Omental fat pad (tissue), 3 donors: ENCODE measurements at regions not wholly inside any gene's neighbourhood (a gene's known extent, or its start where the extent isn't known, plus 50 kb on each side); places are given as distances from the start of the nearest gene placed in this dataset.

Experiments used
- ATAC-seq: fragments of 150-250 bp; one replicate; pipeline ENCODE4 v1.9.1; 2016; ENCODE audit warnings: mild to moderate bottlenecking, moderate library complexity; ENCODE audit not compliant: low FRiP score
- DNase-seq: peaks from one replicate; pipeline ENCODE4 v3.0.0-alpha.2; 2019; ENCODE audit warnings: low spot score
- TF ChIP-seq, protein P1 (sequence below), 3 donors: fragments of 450-650 bp; IDR thresholded peaks; one replicate each; pipeline ENCODE4 v1.5.1; 2016 to 2017; ENCODE audit warnings: antibody characterized with exemption in 3 of 3, mild to moderate bottlenecking in 3 of 3, moderate library complexity in 2 of 3

GRCh38 chr20:40758790-40759189 lies 69.8 kb upstream of the MAFB start:
- DNase-seq (no peak), ATAC-seq (no peak)
- TF ChIP-seq, protein P1, sequence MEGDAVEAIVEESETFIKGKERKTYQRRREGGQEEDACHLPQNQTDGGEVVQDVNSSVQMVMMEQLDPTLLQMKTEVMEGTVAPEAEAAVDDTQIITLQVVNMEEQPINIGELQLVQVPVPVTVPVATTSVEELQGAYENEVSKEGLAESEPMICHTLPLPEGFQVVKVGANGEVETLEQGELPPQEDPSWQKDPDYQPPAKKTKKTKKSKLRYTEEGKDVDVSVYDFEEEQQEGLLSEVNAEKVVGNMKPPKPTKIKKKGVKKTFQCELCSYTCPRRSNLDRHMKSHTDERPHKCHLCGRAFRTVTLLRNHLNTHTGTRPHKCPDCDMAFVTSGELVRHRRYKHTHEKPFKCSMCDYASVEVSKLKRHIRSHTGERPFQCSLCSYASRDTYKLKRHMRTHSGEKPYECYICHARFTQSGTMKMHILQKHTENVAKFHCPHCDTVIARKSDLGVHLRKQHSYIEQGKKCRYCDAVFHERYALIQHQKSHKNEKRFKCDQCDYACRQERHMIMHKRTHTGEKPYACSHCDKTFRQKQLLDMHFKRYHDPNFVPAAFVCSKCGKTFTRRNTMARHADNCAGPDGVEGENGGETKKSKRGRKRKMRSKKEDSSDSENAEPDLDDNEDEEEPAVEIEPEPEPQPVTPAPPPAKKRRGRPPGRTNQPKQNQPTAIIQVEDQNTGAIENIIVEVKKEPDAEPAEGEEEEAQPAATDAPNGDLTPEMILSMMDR (IDR thresholded peaks at IDR 0.05) = no peak

- DNase-seq (no peak), ATAC-seq (no peak)
- TF ChIP-seq, protein P1 (IDR thresholded peaks at IDR 0.05) = no peak
These were observed 71.4 kb upstream of the MAFB start for GRCh38 chr20:40760399-40760798.

DNA sequence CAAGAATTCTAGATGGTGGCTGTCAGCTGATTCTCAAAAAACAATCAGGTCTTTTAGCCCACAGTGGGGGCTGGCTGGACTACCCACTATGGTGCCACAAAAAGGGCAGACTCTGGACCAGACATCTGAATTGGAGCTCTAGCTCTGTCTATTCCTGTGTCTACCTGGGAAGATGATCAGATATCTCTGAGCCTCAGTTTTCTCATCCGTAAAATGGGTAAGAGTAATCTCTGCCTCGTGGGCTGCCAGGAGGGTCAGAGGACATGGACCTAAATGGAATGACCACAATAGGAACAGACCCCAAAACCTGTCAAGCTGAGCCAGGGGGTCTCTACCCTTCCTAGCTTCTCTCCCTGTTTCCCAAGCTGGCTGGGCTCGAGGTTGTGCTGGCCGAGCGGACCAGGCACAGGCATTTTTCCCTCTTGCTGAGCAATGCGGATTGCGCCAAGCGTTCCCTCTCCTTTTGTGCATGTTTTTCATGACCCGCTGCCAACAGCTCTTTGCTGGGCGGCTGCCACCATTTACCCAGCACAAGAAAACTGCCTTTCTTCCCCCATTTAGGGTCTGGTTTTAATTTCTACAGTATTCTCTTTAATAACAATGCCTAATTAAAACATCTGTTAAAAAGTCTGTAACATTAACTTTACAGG lies 74.7 kb upstream of the MAFB start:
- no peak for ATAC-seq
- TF ChIP-seq, protein P1 (IDR thresholded peaks at IDR 0.05) = no peak
- DNase-seq = no peak

DNA sequence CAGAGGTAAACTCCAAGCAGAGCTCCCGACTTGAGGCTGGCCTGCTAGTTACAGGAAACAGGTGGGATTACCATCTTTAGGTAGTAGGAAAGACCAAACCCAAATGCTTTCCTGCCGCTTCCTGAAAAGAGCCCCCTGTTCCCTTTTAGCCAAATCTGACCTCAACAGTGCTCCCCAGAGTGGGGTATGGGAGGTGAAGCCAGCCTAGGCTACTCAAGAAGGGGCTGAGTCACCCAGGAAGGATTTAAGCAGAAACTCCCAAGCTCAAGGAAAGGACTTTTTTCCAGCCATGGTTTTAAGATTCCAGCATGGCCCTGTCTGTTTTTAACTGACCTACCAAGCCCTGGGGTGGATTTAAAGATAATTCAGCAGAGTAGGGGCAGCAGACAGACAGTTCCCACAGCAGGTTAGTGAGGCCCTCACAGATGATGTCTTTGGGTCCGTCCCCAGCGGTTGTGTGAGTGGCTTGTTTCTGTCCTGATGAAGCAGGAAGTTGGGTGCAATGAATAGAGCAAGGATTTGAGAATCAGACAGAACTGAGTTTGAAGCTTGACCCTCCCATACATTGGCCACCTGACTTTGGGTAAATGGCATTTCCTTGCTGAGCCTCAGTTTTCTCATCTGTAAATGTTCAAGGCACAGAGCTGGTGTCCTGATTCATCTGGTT lies 76.9 kb upstream of the MAFB start:
- no peak for ATAC-seq
- no peak for DNase-seq
- TF ChIP-seq, protein P1 (IDR thresholded peaks at IDR 0.05) = no peak

DNA sequence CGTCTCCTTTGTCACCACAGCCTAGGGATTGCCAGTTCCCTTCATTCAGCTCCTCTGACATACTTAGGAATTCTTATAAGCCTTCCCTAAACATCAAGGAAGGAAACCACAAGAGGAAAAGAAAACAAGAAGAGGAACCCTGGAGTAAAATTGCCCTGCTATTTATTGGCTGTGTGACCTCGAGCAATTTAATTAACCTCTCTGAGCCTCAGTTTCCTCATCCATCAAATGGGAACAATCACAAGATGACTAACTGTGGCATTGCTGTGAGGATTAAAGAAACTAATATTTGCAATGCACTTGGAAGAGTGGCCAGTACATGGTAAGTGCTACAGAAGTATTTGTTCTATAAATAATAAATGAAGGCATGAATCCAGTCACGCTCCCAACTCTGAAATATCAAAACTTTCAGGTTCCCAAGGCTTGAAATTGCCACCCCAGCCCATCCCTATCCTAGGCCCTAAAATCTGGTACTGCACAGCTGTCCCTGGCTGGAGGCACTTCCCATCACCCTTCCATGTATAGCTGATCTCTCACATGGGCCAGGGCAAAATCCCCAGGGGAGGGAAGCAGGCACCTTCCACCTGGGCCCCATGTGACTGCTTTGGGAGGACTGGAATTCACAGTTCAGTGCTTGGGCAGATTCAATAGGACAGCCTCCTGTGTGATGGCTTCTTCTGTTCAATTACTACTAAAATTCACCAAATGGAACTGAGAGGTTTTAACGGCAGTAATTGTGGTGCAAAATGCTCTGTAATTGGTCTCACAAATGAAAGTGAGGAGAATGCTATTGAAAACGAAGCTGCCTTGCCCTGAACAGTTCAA lies 78.0 kb upstream of the MAFB start:
- no peak for DNase-seq
- ATAC-seq = no peak
- TF ChIP-seq, protein P1 (IDR thresholded peaks at IDR 0.05) = no peak

GRCh38 chr20:40767615-40767924 lies 78.5 kb upstream of the MAFB start:
- DNase-seq (no peak), ATAC-seq (no peak)
- TF ChIP-seq, protein P1 (IDR thresholded peaks at IDR 0.05) = no peak
